CD14-positive monocyte (primary cell): ENCODE measurements at regions not wholly inside any gene's neighbourhood (a gene's known extent, or its start where the extent isn't known, plus 50 kb on each side); places are given as distances from the start of the nearest gene placed in this dataset.

ENCODE experiments used
- DNase-seq, 3 donors: peaks; one replicate each; pipeline ENCODE4 v3.0.0-alpha.2; 2011 to 2022
- H2AFZ ChIP-seq: 2 replicates; pipeline ENCODE4 v1.6.0; 2012; ENCODE audit warnings: mild to moderate bottlenecking, low read depth, low read length, inconsistent platforms; ENCODE audit not compliant: insufficient read depth, poor library complexity, severe bottlenecking
- H3K27ac ChIP-seq, 2 donors: 1 replicate in 1 of 2; 2 replicates in 1 of 2; pipeline ENCODE4 v1.5.1; 2012 to 2013; ENCODE audit warnings: low read length in 2 of 2, control low read depth in 1 of 2, inconsistent platforms in 1 of 2, low read depth in 1 of 2, mild to moderate bottlenecking in 1 of 2
- H3K27me3 ChIP-seq, 2 donors: one replicate each; pipeline versions ENCODE4 v1.6.0 to v1.6.1; 2011 to 2013; ENCODE audit warnings: low read length in 2 of 2; ENCODE audit not compliant: control insufficient read depth in 2 of 2, insufficient read depth in 2 of 2
- H3K36me3 ChIP-seq, 2 donors: replicated peaks in 1 of 2; 1 replicate in 1 of 2; 2 replicates in 1 of 2; pipeline versions ENCODE4 v1.5.1 to v1.6.1; 2012 to 2013; ENCODE audit warnings: low read length in 2 of 2, control low read depth in 1 of 2, inconsistent platforms in 1 of 2, mild to moderate bottlenecking in 1 of 2; ENCODE audit not compliant: insufficient read depth in 2 of 2, control insufficient read depth in 1 of 2
- H3K4me1 ChIP-seq, 2 donors: 1 replicate in 1 of 2; 2 replicates in 1 of 2; pipeline versions ENCODE4 v1.5.1 to v1.6.1; 2012 to 2013; ENCODE audit warnings: low read length in 2 of 2, control low read depth in 1 of 2, inconsistent platforms in 1 of 2, mild to moderate bottlenecking in 1 of 2, moderate library complexity in 1 of 2; ENCODE audit not compliant: insufficient read depth in 2 of 2, control insufficient read depth in 1 of 2
- H3K4me2 ChIP-seq: replicated peaks from 2 replicates; pipeline ENCODE3; 2012; ENCODE audit warnings: low read length, moderate library complexity, mild to moderate bottlenecking; ENCODE audit not compliant: poor library complexity, severe bottlenecking; ENCODE audit errors: extremely low read depth
- H3K4me3 ChIP-seq, 3 experiments: fragments of 200-600 bp in 1 of 3; sonication (generic) in 1 of 3; replicated peaks in 1 of 3; 1 replicate in 2 of 3; 2 replicates in 1 of 3; pipeline ENCODE4 v1.5.1; 2011 to 2013; ENCODE audit warnings: low read length in 3 of 3, mild to moderate bottlenecking in 3 of 3, control low read depth in 2 of 3, low read depth in 2 of 3, inconsistent platforms in 1 of 3, moderate library complexity in 1 of 3
- H3K79me2 ChIP-seq: 2 replicates; pipeline ENCODE4 v1.6.0; 2012; ENCODE audit warnings: mild to moderate bottlenecking, control low read depth, inconsistent platforms, low read length, moderate library complexity; ENCODE audit not compliant: insufficient read depth
- H3K9ac ChIP-seq: 2 replicates; pipeline ENCODE4 v1.6.0; 2017; ENCODE audit warnings: low read length, mild to moderate bottlenecking; ENCODE audit not compliant: insufficient read depth, poor library complexity, severe bottlenecking
- H3K9me3 ChIP-seq, 2 donors: replicated peaks in 1 of 2; 1 replicate in 1 of 2; 2 replicates in 1 of 2; pipeline versions ENCODE4 v1.5.1 to v1.6.1; 2012 to 2013; ENCODE audit warnings: low read length in 2 of 2, control low read depth in 1 of 2; ENCODE audit not compliant: control insufficient read depth in 1 of 2, insufficient read depth in 1 of 2
- H4K20me1 ChIP-seq: 2 replicates; pipeline ENCODE4 v1.6.0; 2012; ENCODE audit warnings: mild to moderate bottlenecking, low read length, control low read depth, moderate library complexity; ENCODE audit not compliant: insufficient read depth
- H3K27ac Mint-ChIP-seq, 7 donors: one replicate each; pipeline ENCODE4 v1.8.0; 2020; ENCODE audit warnings: mild to moderate bottlenecking in 7 of 7, mixed read lengths in 7 of 7, moderate library complexity in 6 of 7, inconsistent platforms in 2 of 7
- H3K27me3 Mint-ChIP-seq, 3 donors: one replicate each; pipeline ENCODE4 v1.8.0; 2021 to 2022; ENCODE audit warnings: low read depth in 3 of 3, mild to moderate bottlenecking in 3 of 3, mixed read lengths in 3 of 3, moderate library complexity in 3 of 3, inconsistent platforms in 1 of 3
- H3K36me3 Mint-ChIP-seq, 2 donors: one replicate each; pipeline ENCODE4 v1.8.0; 2020; ENCODE audit warnings: mixed read lengths in 2 of 2, inconsistent platforms in 1 of 2, mild to moderate bottlenecking in 1 of 2
- H3K4me1 Mint-ChIP-seq: one replicate; pipeline ENCODE4 v1.8.0; 2020; ENCODE audit warnings: mild to moderate bottlenecking, mixed read lengths
- H3K4me3 Mint-ChIP-seq, 2 donors: one replicate each; pipeline ENCODE4 v1.8.0; 2020; ENCODE audit warnings: mild to moderate bottlenecking in 2 of 2, mixed read lengths in 2 of 2, moderate library complexity in 1 of 2
- H3K9me3 Mint-ChIP-seq, 7 donors: one replicate each; pipeline ENCODE4 v1.8.0; 2020 to 2022; ENCODE audit warnings: mixed read lengths in 7 of 7, mild to moderate bottlenecking in 6 of 7, moderate library complexity in 6 of 7, inconsistent platforms in 2 of 7
- WGBS: methylation state at CpG from one replicate; pipeline ENCODE4 v1.1.5; 2013; ENCODE audit warnings: missing lambda C conversion rate; ENCODE audit not compliant: insufficient coverage; 5-methylcytosine and 5-hydroxymethylcytosine counted together
- intact Hi-C, 2 donors: fragments of 100-400 bp; cut with micrococcal nuclease; formaldehyde crosslinking; loops; one replicate each; pipeline versions ENCODE4 v1.15.0 to v1.15.1; 2023
- TF ChIP-seq, protein P1 (sequence below): fragments of 200-600 bp; IDR thresholded peaks from one replicate; pipeline ENCODE4 v1.8.0; 2022; ENCODE audit warnings: antibody characterized with exemption, mild to moderate bottlenecking

- H3K27me3 Mint-ChIP-seq = peaks cover 0 to under 1% (median 0%) of the 10 kb centered on the region in 3 donors
- peaks cover 8% of the 10 kb centered on the region for H3K4me1 Mint-ChIP-seq
- TF ChIP-seq, protein P1, sequence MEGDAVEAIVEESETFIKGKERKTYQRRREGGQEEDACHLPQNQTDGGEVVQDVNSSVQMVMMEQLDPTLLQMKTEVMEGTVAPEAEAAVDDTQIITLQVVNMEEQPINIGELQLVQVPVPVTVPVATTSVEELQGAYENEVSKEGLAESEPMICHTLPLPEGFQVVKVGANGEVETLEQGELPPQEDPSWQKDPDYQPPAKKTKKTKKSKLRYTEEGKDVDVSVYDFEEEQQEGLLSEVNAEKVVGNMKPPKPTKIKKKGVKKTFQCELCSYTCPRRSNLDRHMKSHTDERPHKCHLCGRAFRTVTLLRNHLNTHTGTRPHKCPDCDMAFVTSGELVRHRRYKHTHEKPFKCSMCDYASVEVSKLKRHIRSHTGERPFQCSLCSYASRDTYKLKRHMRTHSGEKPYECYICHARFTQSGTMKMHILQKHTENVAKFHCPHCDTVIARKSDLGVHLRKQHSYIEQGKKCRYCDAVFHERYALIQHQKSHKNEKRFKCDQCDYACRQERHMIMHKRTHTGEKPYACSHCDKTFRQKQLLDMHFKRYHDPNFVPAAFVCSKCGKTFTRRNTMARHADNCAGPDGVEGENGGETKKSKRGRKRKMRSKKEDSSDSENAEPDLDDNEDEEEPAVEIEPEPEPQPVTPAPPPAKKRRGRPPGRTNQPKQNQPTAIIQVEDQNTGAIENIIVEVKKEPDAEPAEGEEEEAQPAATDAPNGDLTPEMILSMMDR = no peak
- no peaks in the 10 kb centered on the region for H3K27me3 ChIP-seq
- H3K9me3 ChIP-seq = no peaks in the 10 kb centered on the region
- no peaks in the 10 kb centered on the region for H4K20me1 ChIP-seq
- H3K4me1 ChIP-seq = peaks cover 0 to 5% of the 10 kb centered on the region in 2 donors
- no peaks in the 10 kb centered on the region for H3K36me3 Mint-ChIP-seq
- intact Hi-C loops = no loop called here
- no peak overlapping the region for H3K4me2 ChIP-seq
- no peaks in the 10 kb centered on the region for H3K36me3 ChIP-seq
- no peaks in the 10 kb centered on the region for H3K79me2 ChIP-seq
- H3K27ac ChIP-seq = no peak overlapping the region
- no peak overlapping the region for H3K4me3 Mint-ChIP-seq
- H3K4me3 ChIP-seq = no peak overlapping the region
- no peak for DNase-seq
- H3K9me3 Mint-ChIP-seq = peaks cover 0 to 2% (median 0%) of the 10 kb centered on the region in 7 donors
- no peak overlapping the region for H3K27ac Mint-ChIP-seq
- 95% methylated on average over 2 of the region's 4 CpGs for WGBS
- H2AFZ ChIP-seq = no peak overlapping the region
- no peak overlapping the region for H3K9ac ChIP-seq
Observed at GRCh38 chr7:16051561-16052255, 365.2 kb upstream of the MEOX2 start.

DNA sequence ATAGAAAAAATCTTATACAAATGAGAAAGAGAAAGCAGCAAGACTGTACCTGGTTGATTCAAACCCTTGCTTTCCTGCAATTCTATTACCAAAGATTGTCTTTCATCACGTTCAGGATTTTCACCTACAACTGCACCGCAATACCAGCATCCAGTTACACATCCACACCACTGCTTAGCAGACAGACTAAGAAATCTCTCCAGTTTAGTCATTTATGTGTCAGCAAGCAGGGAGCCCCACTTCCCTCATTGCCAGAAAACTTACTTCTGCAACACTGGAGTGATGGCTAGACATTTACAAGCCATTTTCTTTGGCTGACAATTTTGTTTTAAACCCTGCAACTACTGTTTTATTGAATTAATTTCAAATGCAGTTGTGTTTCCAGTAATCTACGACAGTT lies 359.6 kb upstream of the MEOX2 start:
- peaks cover 0 to 2% (median 0%) of the 10 kb centered on the region in 3 donors for H3K27me3 Mint-ChIP-seq
- Histone ChIP-seq H4K20me1 (no peaks in the 10 kb centered on the region), H3K4me3 (no peak overlapping the region), H3K4me1 (no peaks in the 10 kb centered on the region), H3K79me2 (no peaks in the 10 kb centered on the region), H3K27ac (no peak overlapping the region), H3K9ac (no peak overlapping the region), H3K27me3 (no peaks in the 10 kb centered on the region), H3K36me3 (no peaks in the 10 kb centered on the region), H3K9me3 (peaks cover 0 to 5% of the 10 kb centered on the region in 2 donors), H2AFZ (no peak overlapping the region), H3K4me2 (no peak overlapping the region)
- no peak for DNase-seq
- no peaks in the 10 kb centered on the region for H3K36me3 Mint-ChIP-seq
- 90% methylated on average over 2 of the region's 3 CpGs for WGBS
- peaks cover 2 to 12% (median 8%) of the 10 kb centered on the region in 7 donors for H3K9me3 Mint-ChIP-seq
- H3K4me1 Mint-ChIP-seq = no peaks in the 10 kb centered on the region
- no peak overlapping the region for H3K27ac Mint-ChIP-seq
- no peak overlapping the region for H3K4me3 Mint-ChIP-seq
- intact Hi-C loops = no loop called here
- TF ChIP-seq, protein P1 = no peak
